PFSK-1 (cell line): ENCODE measurements at regions not wholly inside any gene's neighbourhood (a gene's known extent, or its start where the extent isn't known, plus 50 kb on each side); places are given as distances from the start of the nearest gene placed in this dataset.

ENCODE experiments used
- FOXP2 ChIP-seq: optimal IDR thresholded peaks from 2 replicates; pipeline ENCODE3; 2011; ENCODE audit warnings: borderline replicate concordance, control low read depth, inconsistent platforms; ENCODE audit not compliant: insufficient read depth; ENCODE audit errors: extremely low read length, extremely low read depth
- POLR2AphosphoS5 ChIP-seq: IDR thresholded peaks from 2 replicates; pipeline ENCODE4 v1.6.1; 2012; ENCODE audit warnings: low read depth, mild to moderate bottlenecking, control low read depth, low read length, moderate library complexity
- SIN3A ChIP-seq: IDR thresholded peaks from 2 replicates; pipeline ENCODE4 v1.6.1; 2012; ENCODE audit warnings: mild to moderate bottlenecking, low read length, moderate library complexity, borderline replicate concordance; ENCODE audit not compliant: insufficient read depth
- TAF1 ChIP-seq: IDR thresholded peaks from 2 replicates; pipeline ENCODE4 v1.6.1; 2012; ENCODE audit warnings: low read length, control low read depth, borderline replicate concordance; ENCODE audit not compliant: insufficient read depth
- TF ChIP-seq, protein P1 (sequence below), 2 experiments: IDR thresholded peaks; 2 replicates each; pipeline versions ENCODE4 v1.6.1 to v1.8.0; 2011 to 2012; ENCODE audit warnings: low read depth in 2 of 2, low read length in 2 of 2, control low read depth in 1 of 2, inconsistent platforms in 1 of 2, mild to moderate bottlenecking in 1 of 2, moderate library complexity in 1 of 2; ENCODE audit not compliant: insufficient read depth in 1 of 2

- TF ChIP-seq SIN3A (no peak), FOXP2 (no peak), POLR2AphosphoS5 (no peak), TAF1 (no peak)
- TF ChIP-seq, protein P1, sequence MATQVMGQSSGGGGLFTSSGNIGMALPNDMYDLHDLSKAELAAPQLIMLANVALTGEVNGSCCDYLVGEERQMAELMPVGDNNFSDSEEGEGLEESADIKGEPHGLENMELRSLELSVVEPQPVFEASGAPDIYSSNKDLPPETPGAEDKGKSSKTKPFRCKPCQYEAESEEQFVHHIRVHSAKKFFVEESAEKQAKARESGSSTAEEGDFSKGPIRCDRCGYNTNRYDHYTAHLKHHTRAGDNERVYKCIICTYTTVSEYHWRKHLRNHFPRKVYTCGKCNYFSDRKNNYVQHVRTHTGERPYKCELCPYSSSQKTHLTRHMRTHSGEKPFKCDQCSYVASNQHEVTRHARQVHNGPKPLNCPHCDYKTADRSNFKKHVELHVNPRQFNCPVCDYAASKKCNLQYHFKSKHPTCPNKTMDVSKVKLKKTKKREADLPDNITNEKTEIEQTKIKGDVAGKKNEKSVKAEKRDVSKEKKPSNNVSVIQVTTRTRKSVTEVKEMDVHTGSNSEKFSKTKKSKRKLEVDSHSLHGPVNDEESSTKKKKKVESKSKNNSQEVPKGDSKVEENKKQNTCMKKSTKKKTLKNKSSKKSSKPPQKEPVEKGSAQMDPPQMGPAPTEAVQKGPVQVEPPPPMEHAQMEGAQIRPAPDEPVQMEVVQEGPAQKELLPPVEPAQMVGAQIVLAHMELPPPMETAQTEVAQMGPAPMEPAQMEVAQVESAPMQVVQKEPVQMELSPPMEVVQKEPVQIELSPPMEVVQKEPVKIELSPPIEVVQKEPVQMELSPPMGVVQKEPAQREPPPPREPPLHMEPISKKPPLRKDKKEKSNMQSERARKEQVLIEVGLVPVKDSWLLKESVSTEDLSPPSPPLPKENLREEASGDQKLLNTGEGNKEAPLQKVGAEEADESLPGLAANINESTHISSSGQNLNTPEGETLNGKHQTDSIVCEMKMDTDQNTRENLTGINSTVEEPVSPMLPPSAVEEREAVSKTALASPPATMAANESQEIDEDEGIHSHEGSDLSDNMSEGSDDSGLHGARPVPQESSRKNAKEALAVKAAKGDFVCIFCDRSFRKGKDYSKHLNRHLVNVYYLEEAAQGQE (IDR thresholded peaks at IDR 0.05; ENCODE audit: insufficient read depth in 1 of 2, low read depth in 2 of 2, low read length in 2 of 2): no peak
Observed at GRCh38 chr3:72418856-72419255, 429.4 kb downstream of the SHQ1 start.

DNA sequence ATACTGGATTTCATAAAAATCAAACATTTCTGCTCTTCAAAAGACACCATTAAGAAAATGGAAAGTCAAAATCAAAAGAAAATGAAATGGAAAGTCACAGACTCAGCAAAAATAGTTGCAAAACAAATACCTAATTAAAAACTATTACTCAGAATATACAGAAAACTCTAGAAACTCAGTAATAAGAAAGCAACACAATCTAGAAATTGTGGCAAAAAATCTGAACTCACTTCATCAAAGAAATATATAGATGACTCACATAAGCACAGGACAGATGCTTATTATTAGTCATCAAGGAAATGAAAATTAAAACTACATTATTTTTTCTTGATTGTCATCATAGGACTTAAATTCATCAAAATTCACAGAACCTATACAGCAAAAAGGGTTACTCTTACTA is 430.0 kb downstream of the SHQ1 start:
- TF ChIP-seq FOXP2: no peak

GRCh38 chr3:72414481-72415016 is 433.7 kb downstream of the SHQ1 start:
- TF ChIP-seq POLR2AphosphoS5: no peak
- TF ChIP-seq FOXP2: no peak
- TF ChIP-seq SIN3A: no peak
- TF ChIP-seq, protein P1 (IDR thresholded peaks at IDR 0.05; ENCODE audit: insufficient read depth in 1 of 2, low read depth in 2 of 2, low read length in 2 of 2): no peak
- TF ChIP-seq TAF1: no peak

DNA sequence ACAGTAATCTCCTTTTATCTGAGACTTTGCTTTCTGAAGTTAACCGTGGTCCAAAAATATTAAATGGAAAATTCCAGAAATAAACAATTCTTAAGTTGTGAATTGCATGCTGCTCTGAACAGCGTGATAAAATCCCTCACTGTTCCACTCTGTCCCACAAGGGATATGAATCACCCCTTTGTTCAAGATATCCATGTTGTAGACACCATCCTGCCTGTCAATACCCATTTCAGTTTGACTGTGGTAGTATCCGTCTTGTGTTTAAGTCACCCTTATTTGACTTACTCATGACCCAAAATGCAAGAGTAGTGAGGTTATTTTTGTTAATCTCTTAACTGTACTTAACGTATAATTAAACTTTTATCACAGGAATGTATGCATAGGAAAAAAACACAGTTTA is 435.0 kb downstream of the SHQ1 start:
- TF ChIP-seq POLR2AphosphoS5 (no peak), SIN3A (no peak), TAF1 (no peak), FOXP2 (no peak)
- TF ChIP-seq, protein P1 (IDR thresholded peaks at IDR 0.05; ENCODE audit: insufficient read depth in 1 of 2, low read depth in 2 of 2, low read length in 2 of 2): no peak

GRCh38 chr3:72412340-72412956 is 435.8 kb downstream of the SHQ1 start:
- no peak for TF ChIP-seq POLR2AphosphoS5
- no peak for TF ChIP-seq TAF1
- TF ChIP-seq, protein P1 (IDR thresholded peaks at IDR 0.05; ENCODE audit: insufficient read depth in 1 of 2, low read depth in 2 of 2, low read length in 2 of 2): no peak
- no peak for TF ChIP-seq SIN3A
- TF ChIP-seq FOXP2: no peak
